Upper lobe of left lung (tissue), 6 donors: ENCODE measurements at regions not wholly inside any gene's neighbourhood (a gene's known extent, or its start where the extent isn't known, plus 50 kb on each side); places are given as distances from the start of the nearest gene placed in this dataset.

Experiments used
- ATAC-seq, 2 donors: fragments of 200-7000 bp; cut with Tn5 transposase; one replicate each; pipeline ENCODE4 v1.9.1; 2022; ENCODE audit warnings: mild to moderate bottlenecking in 2 of 2, moderate library complexity in 2 of 2; ENCODE audit not compliant: low FRiP score in 2 of 2
- DNase-seq, 2 donors: peaks; one replicate each; pipeline ENCODE4 v3.0.0-alpha.2; 2019 to 2020
- H3K27ac ChIP-seq, 4 donors: fragments of 200-600 bp; sonication (generic); one replicate each; pipeline ENCODE4 v1.5.1; 2016 to 2019
- H3K27me3 ChIP-seq, 4 donors: fragments of 200-600 bp; sonication (generic); one replicate each; pipeline ENCODE4 v1.5.1; 2017 to 2019
- H3K36me3 ChIP-seq, 4 donors: fragments of 200-600 bp; sonication (generic); one replicate each; pipeline ENCODE4 v1.5.1; 2016 to 2019
- H3K4me1 ChIP-seq, 4 donors: fragments of 200-600 bp; sonication (generic); one replicate each; pipeline ENCODE4 v1.5.1; 2018 to 2019
- H3K4me3 ChIP-seq, 4 donors: fragments of 200-600 bp; sonication (generic); one replicate each; pipeline ENCODE4 v1.5.1; 2017 to 2019; ENCODE audit warnings: mild to moderate bottlenecking in 2 of 4, moderate library complexity in 1 of 4
- H3K9me3 ChIP-seq, 4 donors: fragments of 200-600 bp; sonication (generic); one replicate each; pipeline ENCODE4 v1.5.1; 2018 to 2019
- EP300 ChIP-seq, 4 donors: sonication (generic); formaldehyde crosslinking; IDR thresholded peaks; one replicate each; pipeline ENCODE4 v1.5.1; 2017; ENCODE audit warnings: antibody characterized with exemption in 4 of 4, control low read depth in 2 of 4
- POLR2A ChIP-seq, 4 donors: fragments of 450-650 bp; IDR thresholded peaks; one replicate each; pipeline ENCODE4 v1.5.1; 2016 to 2017; ENCODE audit warnings: antibody characterized with exemption in 4 of 4, mild to moderate bottlenecking in 2 of 4
- POLR2AphosphoS5 ChIP-seq, 2 donors: sonication (generic); formaldehyde crosslinking; IDR thresholded peaks; one replicate each; pipeline ENCODE4 v1.5.1; 2017; ENCODE audit warnings: antibody characterized with exemption in 2 of 2
- WGBS, 2 donors: methylation state at CpG; one replicate each; pipeline ENCODE4 v1.1.5; 2017 to 2018; 5-methylcytosine and 5-hydroxymethylcytosine counted together
- TF ChIP-seq, protein P1 (sequence below), 6 experiments: fragments of 450-650 bp in 4 of 6; fragments of 200-600 bp in 2 of 6; sonication (generic) in 2 of 6; IDR thresholded peaks; one replicate each; pipeline ENCODE4 v1.5.1; 2016 to 2019; ENCODE audit warnings: antibody characterized with exemption in 6 of 6
- donor health status: DM: no; HTN: no; CAD: no; lungs with moderate emphysema.
- donor health status: DM: no; HTN: yes; CAD: no; lungs with severe emphysema.

DNA sequence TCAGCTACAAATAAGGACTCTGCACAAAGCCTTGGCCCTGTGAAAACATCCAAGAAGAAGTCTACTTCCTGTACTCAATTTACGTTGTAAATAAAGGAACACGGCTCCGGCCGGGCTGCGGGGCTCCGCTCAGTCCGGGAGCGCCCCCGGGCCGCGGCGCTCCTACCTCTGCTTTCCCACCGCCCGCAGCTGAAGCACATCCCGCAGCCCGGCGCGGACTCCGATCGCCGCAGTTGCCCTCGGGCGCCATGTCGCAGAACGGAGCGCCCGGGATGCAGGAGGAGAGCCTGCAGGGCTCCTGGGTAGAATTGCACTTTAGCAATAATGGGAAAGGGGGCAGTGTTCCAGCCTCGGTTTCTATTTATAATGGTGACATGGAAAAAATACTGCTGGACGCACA lies 502.3 kb upstream of the FOXG1 start:
- 52 to 57% methylated on average over 28 to 29 of the region's 29 CpGs for WGBS, 2 donors
- ATAC-seq (no peak), DNase-seq (peak in 1 of 2 donors; percentile 69)
- no peak for TF ChIP-seq POLR2AphosphoS5 (IDR thresholded peaks at IDR 0.05)
- TF ChIP-seq POLR2A (IDR thresholded peaks at IDR 0.05), result no peak
- no peak overlapping the region for H3K27ac ChIP-seq
- H3K27me3 ChIP-seq, result no peaks in the 10 kb centered on the region
- no peaks in the 10 kb centered on the region for H3K4me1 ChIP-seq
- peaks cover 0 to 3% (median 0%) of the 10 kb centered on the region in 4 donors for H3K9me3 ChIP-seq
- no peaks in the 10 kb centered on the region for H3K36me3 ChIP-seq
- no peak overlapping the region for H3K4me3 ChIP-seq

DNA sequence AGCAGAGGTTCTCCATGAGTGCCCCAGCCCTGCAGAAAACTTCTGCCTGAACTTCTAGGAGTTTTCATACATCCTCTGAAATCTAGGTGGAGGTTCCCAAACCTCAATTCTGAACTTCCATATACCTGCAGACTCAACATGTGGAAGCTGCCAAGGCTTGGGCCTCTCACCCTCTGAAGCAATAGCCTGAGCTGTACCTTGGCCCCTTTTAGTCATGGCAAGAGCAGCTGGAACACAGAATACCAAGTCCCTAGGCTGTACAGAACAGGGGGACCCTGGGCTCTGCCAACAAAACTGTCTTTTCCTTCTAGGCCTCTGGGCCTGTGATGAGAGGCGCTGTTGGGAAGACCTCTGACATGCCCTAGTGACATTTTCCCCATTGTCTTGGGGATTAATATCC lies 494.3 kb upstream of the FOXG1 start:
- Histone ChIP-seq H3K36me3 (no peaks in the 10 kb centered on the region), H3K9me3 (no peaks in the 10 kb centered on the region), H3K27me3 (no peaks in the 10 kb centered on the region), H3K27ac (no peak overlapping the region), H3K4me3 (no peak overlapping the region), H3K4me1 (no peaks in the 10 kb centered on the region)
- DNase-seq, result no peak
- ATAC-seq, result no peak
- no peak for TF ChIP-seq POLR2AphosphoS5 (IDR thresholded peaks at IDR 0.05)
- TF ChIP-seq POLR2A (IDR thresholded peaks at IDR 0.05), result no peak
- no peak for TF ChIP-seq EP300 (IDR thresholded peaks at IDR 0.05)
- TF ChIP-seq, protein P1, sequence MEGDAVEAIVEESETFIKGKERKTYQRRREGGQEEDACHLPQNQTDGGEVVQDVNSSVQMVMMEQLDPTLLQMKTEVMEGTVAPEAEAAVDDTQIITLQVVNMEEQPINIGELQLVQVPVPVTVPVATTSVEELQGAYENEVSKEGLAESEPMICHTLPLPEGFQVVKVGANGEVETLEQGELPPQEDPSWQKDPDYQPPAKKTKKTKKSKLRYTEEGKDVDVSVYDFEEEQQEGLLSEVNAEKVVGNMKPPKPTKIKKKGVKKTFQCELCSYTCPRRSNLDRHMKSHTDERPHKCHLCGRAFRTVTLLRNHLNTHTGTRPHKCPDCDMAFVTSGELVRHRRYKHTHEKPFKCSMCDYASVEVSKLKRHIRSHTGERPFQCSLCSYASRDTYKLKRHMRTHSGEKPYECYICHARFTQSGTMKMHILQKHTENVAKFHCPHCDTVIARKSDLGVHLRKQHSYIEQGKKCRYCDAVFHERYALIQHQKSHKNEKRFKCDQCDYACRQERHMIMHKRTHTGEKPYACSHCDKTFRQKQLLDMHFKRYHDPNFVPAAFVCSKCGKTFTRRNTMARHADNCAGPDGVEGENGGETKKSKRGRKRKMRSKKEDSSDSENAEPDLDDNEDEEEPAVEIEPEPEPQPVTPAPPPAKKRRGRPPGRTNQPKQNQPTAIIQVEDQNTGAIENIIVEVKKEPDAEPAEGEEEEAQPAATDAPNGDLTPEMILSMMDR (IDR thresholded peaks at IDR 0.05), result no peak
- 63 to 75% methylated on average over 1 of the region's 1 CpG for WGBS, 2 donors

DNA sequence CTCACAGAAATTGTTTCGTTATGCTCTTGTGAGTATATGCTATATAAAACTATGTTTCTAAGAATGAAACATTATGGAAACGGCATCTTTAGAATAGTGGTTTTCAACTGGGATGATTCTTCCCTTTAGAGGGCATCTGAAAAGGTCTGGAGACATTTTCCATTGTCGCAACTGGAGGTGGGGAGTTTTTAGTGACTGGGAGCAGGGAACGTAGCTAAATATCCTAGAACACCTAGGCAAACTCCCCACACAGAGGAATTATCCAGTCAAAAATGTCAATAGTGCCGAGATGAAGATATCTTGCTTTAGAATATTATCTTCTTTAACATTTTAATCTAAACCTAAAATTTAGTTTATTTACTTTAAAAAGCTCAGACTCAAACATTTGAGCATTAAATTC lies 486.1 kb upstream of the FOXG1 start:
- Histone ChIP-seq H3K4me1 (no peaks in the 10 kb centered on the region), H3K9me3 (no peaks in the 10 kb centered on the region), H3K36me3 (no peaks in the 10 kb centered on the region), H3K27ac (no peak overlapping the region), H3K4me3 (no peak overlapping the region), H3K27me3 (no peaks in the 10 kb centered on the region)
- ATAC-seq (no peak), DNase-seq (no peak)
- TF ChIP-seq EP300 (IDR thresholded peaks at IDR 0.05), result no peak
- TF ChIP-seq, protein P1 (IDR thresholded peaks at IDR 0.05), result no peak
- no peak for TF ChIP-seq POLR2A (IDR thresholded peaks at IDR 0.05)
- no peak for TF ChIP-seq POLR2AphosphoS5 (IDR thresholded peaks at IDR 0.05)
- 75 to 80% methylated on average over 5 of the region's 5 CpGs for WGBS, 2 donors

- Histone ChIP-seq H3K9me3 (no peaks in the 10 kb centered on the region), H3K4me1 (no peaks in the 10 kb centered on the region), H3K36me3 (no peaks in the 10 kb centered on the region), H3K27ac (no peak overlapping the region), H3K4me3 (no peak overlapping the region), H3K27me3 (no peaks in the 10 kb centered on the region)
- TF ChIP-seq POLR2AphosphoS5 (IDR thresholded peaks at IDR 0.05) (no peak), EP300 (IDR thresholded peaks at IDR 0.05) (no peak), POLR2A (IDR thresholded peaks at IDR 0.05) (no peak)
- TF ChIP-seq, protein P1 (IDR thresholded peaks at IDR 0.05), result no peak
- 79 to 89% methylated on average over 2 of the region's 2 CpGs for WGBS, 2 donors
- DNase-seq (no peak), ATAC-seq (no peak)
Measured at GRCh38 chr14:28280997-28281598, 485.5 kb upstream of the FOXG1 start.

GRCh38 chr14:28284546-28285300 lies 481.9 kb upstream of the FOXG1 start:
- H3K4me3 ChIP-seq, result no peak overlapping the region
- DNase-seq (no peak), ATAC-seq (no peak)
- no peaks in the 10 kb centered on the region for H3K4me1 ChIP-seq
- no peaks in the 10 kb centered on the region for H3K9me3 ChIP-seq
- H3K27me3 ChIP-seq, result no peaks in the 10 kb centered on the region
- no peaks in the 10 kb centered on the region for H3K36me3 ChIP-seq
- WGBS, 2 donors, result 59 to 66% methylated on average over 6 of the region's 6 CpGs
- no peak overlapping the region for H3K27ac ChIP-seq
- TF ChIP-seq POLR2A (IDR thresholded peaks at IDR 0.05) (no peak), EP300 (IDR thresholded peaks at IDR 0.05) (no peak), POLR2AphosphoS5 (IDR thresholded peaks at IDR 0.05) (no peak)
